H9 (cell line): ENCODE measurements at regions not wholly inside any gene's neighbourhood (a gene's known extent, or its start where the extent isn't known, plus 50 kb on each side); places are given as distances from the start of the nearest gene placed in this dataset.

Source experiments
- DNase-seq: peaks from one replicate; pipeline ENCODE4 v3.0.0-alpha.2; 2017
- H2AFZ ChIP-seq: one replicate; pipeline ENCODE4 v1.6.1; 2013; ENCODE audit warnings: mild to moderate bottlenecking, low read length, control low read depth, moderate library complexity
- H2AK5ac ChIP-seq: 2 replicates; pipeline ENCODE4 v1.6.1; 2013; ENCODE audit warnings: low read length, control low read depth, mixed read lengths; ENCODE audit not compliant: insufficient read length
- H2BK120ac ChIP-seq: one replicate; pipeline ENCODE4 v1.6.1; 2013; ENCODE audit warnings: low read depth, mild to moderate bottlenecking, low read length, control low read depth, inconsistent platforms; ENCODE audit not compliant: poor library complexity, severe bottlenecking
- H2BK12ac ChIP-seq: 2 replicates; pipeline ENCODE4 v1.6.1; 2013; ENCODE audit warnings: low read length, control low read depth, mixed read lengths, low read depth; ENCODE audit not compliant: insufficient read length
- H2BK15ac ChIP-seq: 2 replicates; pipeline ENCODE4 v1.6.1; 2013; ENCODE audit warnings: low read depth, low read length, control low read depth
- H2BK20ac ChIP-seq: one replicate; pipeline ENCODE4 v1.6.1; 2013; ENCODE audit warnings: low read depth, mild to moderate bottlenecking, low read length, control low read depth, inconsistent platforms; ENCODE audit not compliant: poor library complexity, severe bottlenecking
- H2BK5ac ChIP-seq: 2 replicates; pipeline ENCODE4 v1.6.1; 2013; ENCODE audit warnings: low read length, control low read depth, mixed read lengths; ENCODE audit not compliant: insufficient read length
- H3K14ac ChIP-seq: 2 replicates; pipeline ENCODE4 v1.6.1; 2013; ENCODE audit warnings: low read length, control low read depth; ENCODE audit not compliant: insufficient read depth
- H3K18ac ChIP-seq: 2 replicates; pipeline ENCODE4 v1.6.1; 2013; ENCODE audit warnings: low read depth, mild to moderate bottlenecking, mixed read lengths, low read length, control low read depth; ENCODE audit not compliant: insufficient read length
- H3K23ac ChIP-seq: 2 replicates; pipeline ENCODE4 v1.6.1; 2013; ENCODE audit warnings: low read length, control low read depth, mixed read lengths, low read depth; ENCODE audit not compliant: insufficient read length
- H3K23me2 ChIP-seq: 2 replicates; pipeline ENCODE4 v1.6.1; 2013; ENCODE audit warnings: low read depth, mild to moderate bottlenecking, mixed read lengths, low read length, control low read depth; ENCODE audit not compliant: insufficient read length, poor library complexity, severe bottlenecking
- H3K27ac ChIP-seq: 2 replicates; pipeline ENCODE4 v1.5.1; 2013; ENCODE audit warnings: low read length, control low read depth, mixed read lengths, low read depth; ENCODE audit not compliant: insufficient read length
- H3K27me3 ChIP-seq: 2 replicates; pipeline ENCODE4 v1.6.1; 2013; ENCODE audit warnings: low read length, control low read depth, inconsistent platforms; ENCODE audit not compliant: insufficient read depth
- H3K4ac ChIP-seq: 2 replicates; pipeline ENCODE4 v1.6.1; 2013; ENCODE audit warnings: low read depth, mild to moderate bottlenecking, control low read depth, inconsistent platforms, low read length, moderate library complexity
- H3K4me1 ChIP-seq: 2 replicates; pipeline ENCODE4 v1.6.1; 2013; ENCODE audit warnings: low read length, control low read depth, inconsistent platforms; ENCODE audit not compliant: insufficient read depth
- H3K4me2 ChIP-seq: 2 replicates; pipeline ENCODE4 v1.6.1; 2013; ENCODE audit warnings: low read length, control low read depth, mixed read lengths; ENCODE audit not compliant: insufficient read length, insufficient read depth
- H3K56ac ChIP-seq: 2 replicates; pipeline ENCODE4 v1.6.1; 2013; ENCODE audit warnings: low read depth, mild to moderate bottlenecking, mixed read lengths, low read length, control low read depth; ENCODE audit not compliant: insufficient read length
- H3K79me1 ChIP-seq: 2 replicates; pipeline ENCODE4 v1.6.1; 2013; ENCODE audit warnings: low read depth, mild to moderate bottlenecking, moderate library complexity, low read length, control low read depth, inconsistent platforms; ENCODE audit not compliant: insufficient read depth, poor library complexity, severe bottlenecking
- H3K79me2 ChIP-seq: 2 replicates; pipeline ENCODE4 v1.6.1; 2013; ENCODE audit warnings: low read length, control low read depth, inconsistent platforms; ENCODE audit not compliant: insufficient read depth
- H3K9ac ChIP-seq: 2 replicates; pipeline ENCODE4 v1.6.1; 2013; ENCODE audit warnings: low read length, control low read depth, mixed read lengths; ENCODE audit not compliant: insufficient read length; ENCODE audit errors: extremely low read depth
- H3K9me3 ChIP-seq: one replicate; pipeline ENCODE4 v1.6.1; 2013; ENCODE audit warnings: low read depth, low read length, inconsistent platforms; ENCODE audit not compliant: control insufficient read depth
- H3T11ph ChIP-seq: one replicate; pipeline ENCODE4 v1.6.1; 2013; ENCODE audit warnings: mild to moderate bottlenecking, low read length, control low read depth, inconsistent platforms
- H4K20me1 ChIP-seq: one replicate; pipeline ENCODE4 v1.6.1; 2013; ENCODE audit not compliant: control insufficient read depth, insufficient read length, insufficient read depth
- H4K5ac ChIP-seq: 2 replicates; pipeline ENCODE4 v1.6.1; 2013; ENCODE audit warnings: low read depth, mild to moderate bottlenecking, mixed read lengths, low read length, control low read depth; ENCODE audit not compliant: insufficient read length
- H4K8ac ChIP-seq: replicated peaks from 2 replicates; pipeline ENCODE4 v1.6.1; 2013; ENCODE audit warnings: low read length, control low read depth, mixed read lengths, low read depth; ENCODE audit not compliant: insufficient read length
- H4K91ac ChIP-seq: 2 replicates; pipeline ENCODE4 v1.6.1; 2013; ENCODE audit warnings: low read depth, mild to moderate bottlenecking, moderate library complexity, mixed read lengths, low read length, control low read depth; ENCODE audit not compliant: insufficient read length
- H3K27ac Mint-ChIP-seq, 3 experiments: 2 replicates in 2 of 3; 3 replicates in 1 of 3; pipeline ENCODE4 v1.8.0; 2020 to 2021; ENCODE audit warnings: mixed read lengths in 3 of 3, mild to moderate bottlenecking in 1 of 3, moderate library complexity in 1 of 3
- H3K27me3 Mint-ChIP-seq: 2 replicates; pipeline ENCODE4 v1.8.0; 2021; ENCODE audit warnings: low read depth, mild to moderate bottlenecking, moderate library complexity, mixed read lengths
- H3K36me3 Mint-ChIP-seq, 3 experiments: 2 replicates in 2 of 3; 3 replicates in 1 of 3; pipeline ENCODE4 v1.8.0; 2020 to 2021; ENCODE audit warnings: low read depth in 3 of 3, mixed read lengths in 3 of 3; ENCODE audit not compliant: insufficient read depth in 1 of 3
- H3K4me1 Mint-ChIP-seq, 2 experiments: 2 replicates each; pipeline ENCODE4 v1.8.0; 2020; ENCODE audit warnings: mixed read lengths in 2 of 2
- H3K4me3 Mint-ChIP-seq, 2 experiments: 2 replicates in 1 of 2; 3 replicates in 1 of 2; pipeline ENCODE4 v1.8.0; 2020 to 2021; ENCODE audit warnings: mild to moderate bottlenecking in 2 of 2, mixed read lengths in 2 of 2, moderate library complexity in 1 of 2
- H3K9me3 Mint-ChIP-seq, 2 experiments: 2 replicates in 1 of 2; 3 replicates in 1 of 2; pipeline ENCODE4 v1.8.0; 2020; ENCODE audit warnings: mild to moderate bottlenecking in 2 of 2, mixed read lengths in 2 of 2, moderate library complexity in 1 of 2
- CTCF ChIP-seq: fragments of 200-600 bp; sonication (generic); conservative IDR thresholded peaks from 3 replicates; pipeline ENCODE4 v1.8.0; 2021; ENCODE audit warnings: antibody characterized with exemption, mild to moderate bottlenecking
- WGBS: extraction: QIAGEN DNeasy Blood & Tissue Kit; methylation state at CpG from one replicate; pipeline ENCODE4 v1.1.7; 2013; ENCODE audit warnings: missing lambda C conversion rate, low lambda C conversion rate, mixed read lengths; ENCODE audit not compliant: insufficient read length; ENCODE audit errors: extremely low coverage; 5-methylcytosine and 5-hydroxymethylcytosine counted together

DNA sequence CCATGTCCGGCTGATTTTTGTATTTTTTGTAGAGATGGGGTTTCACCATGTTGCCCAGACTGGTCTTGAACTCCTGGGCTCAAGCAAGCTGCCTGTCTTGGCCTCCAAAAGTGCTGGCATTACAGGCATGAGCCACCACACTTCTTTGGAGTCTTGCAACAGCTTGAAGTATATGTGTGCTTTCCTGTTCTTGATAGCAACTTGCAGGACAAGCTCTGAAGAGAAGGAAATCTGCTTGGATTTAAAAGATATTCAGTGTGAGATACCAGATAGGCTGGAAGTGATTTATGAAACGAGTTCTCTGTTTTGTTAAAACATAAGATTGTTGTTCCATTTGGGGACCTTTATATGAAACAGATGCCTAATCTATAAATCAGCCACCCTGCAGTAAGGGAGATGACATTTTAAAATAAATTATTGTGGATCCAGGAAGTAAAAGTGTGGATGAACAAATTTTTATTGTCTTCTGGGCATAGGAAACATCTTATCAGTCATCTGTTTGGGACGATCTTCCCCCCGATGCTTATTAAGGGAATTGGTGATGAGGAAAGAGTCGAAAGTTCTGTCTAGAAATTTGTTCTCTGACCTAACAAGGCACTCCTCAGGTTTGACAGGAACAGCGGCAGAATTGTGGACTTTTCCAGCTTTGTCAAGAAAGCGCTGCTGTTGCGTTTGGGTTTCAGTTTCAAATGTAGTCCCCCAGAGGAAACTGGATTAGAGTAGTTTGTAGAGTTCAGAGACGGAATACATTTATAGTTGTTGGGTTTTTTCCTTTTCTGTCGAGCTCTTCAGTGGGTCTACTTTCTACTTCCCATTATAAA, 53.7 kb upstream of the MAGI1 start:
- Mint-ChIP-seq H3K4me1 (peaks cover 3% of the 10 kb centered on the region in 2 experiments), H3K36me3 (no peaks in the 10 kb centered on the region), H3K9me3 (peaks cover 3% of the 10 kb centered on the region in 2 experiments; a peak in 1 of 5 replicates), H3K27ac (no peak overlapping the region), H3K4me3 (no peak overlapping the region), H3K27me3 (no peaks in the 10 kb centered on the region)
- Histone ChIP-seq H3K18ac (no peak overlapping the region), H2BK5ac (no peak overlapping the region), H3K9me3 (no peaks in the 10 kb centered on the region), H3K4ac (no peak overlapping the region), H3K14ac (no peak overlapping the region), H3K23me2 (no peaks in the 10 kb centered on the region), H2BK120ac (no peak overlapping the region), H3K27me3 (no peaks in the 10 kb centered on the region), H3K4me1 (no peaks in the 10 kb centered on the region), H3T11ph (no peak overlapping the region), H2AK5ac (no peak overlapping the region), H4K5ac (no peak overlapping the region), H3K4me2 (no peak overlapping the region), H3K23ac (no peak overlapping the region), H3K27ac (no peak overlapping the region), H4K20me1 (no peaks in the 10 kb centered on the region), H2AFZ (no peak overlapping the region), H4K8ac (no peak overlapping the region), H2BK12ac (no peak overlapping the region), H3K79me1 (no peaks in the 10 kb centered on the region), H3K79me2 (no peaks in the 10 kb centered on the region), H2BK15ac (no peak overlapping the region), H4K91ac (no peak overlapping the region), H3K9ac (no peak overlapping the region), H3K56ac (no peak overlapping the region), H2BK20ac (no peak overlapping the region)
- no peak for TF ChIP-seq CTCF
- no CpG with 5 or more reads among the region's 10 CpGs for WGBS
- DNase-seq, result no peak
